ENCODE measurements at regions not wholly inside any gene's neighbourhood (a gene's known extent, or its start where the extent isn't known, plus 50 kb on each side); places are given as distances from the start of the nearest gene placed in this dataset.

DNA sequence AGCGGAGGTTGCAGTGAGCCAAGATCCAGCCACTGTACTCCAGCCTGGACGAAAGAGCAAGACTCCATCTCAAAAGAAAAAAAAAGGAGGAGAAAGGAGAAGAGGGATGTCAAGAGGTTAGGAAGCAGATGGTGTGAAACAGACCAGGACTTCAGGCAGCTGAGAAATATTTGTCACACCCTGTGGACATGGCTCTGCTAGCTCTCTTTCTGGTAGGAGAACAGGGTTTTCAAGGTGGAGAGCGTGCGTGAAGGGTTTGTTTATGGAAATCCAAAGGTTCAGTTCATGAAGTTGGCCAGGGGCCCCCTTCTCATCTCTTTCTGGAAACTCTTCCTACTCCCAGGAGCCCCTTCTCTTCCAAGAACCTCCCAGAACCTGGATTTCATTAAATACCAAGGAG lies 110.8 kb upstream of the GALNT17 start:
- no peak overlapping the region for H3K27ac ChIP-seq
- in situ Hi-C loops (cut with MboI; ENCODE audit: low pct_unique_long_range_greater_than_20kb in 2 of 9, low sequenced_read_pairs in 9 of 9, unreplicated experiment in 9 of 9) = no loop called here
- H3K4me3 ChIP-seq = no peak overlapping the region
- no peak for ATAC-seq (replicated peaks in 6 of 8)
- 0 to 100% (median 81%) methylated on average over 1 to 4 of the region's 4 CpGs for whole genome bisulfite sequencing, 10 experiments
- no peaks in the 10 kb centered on the region for H3K4me1 ChIP-seq (replicated peaks in 1 of 2)

DNA sequence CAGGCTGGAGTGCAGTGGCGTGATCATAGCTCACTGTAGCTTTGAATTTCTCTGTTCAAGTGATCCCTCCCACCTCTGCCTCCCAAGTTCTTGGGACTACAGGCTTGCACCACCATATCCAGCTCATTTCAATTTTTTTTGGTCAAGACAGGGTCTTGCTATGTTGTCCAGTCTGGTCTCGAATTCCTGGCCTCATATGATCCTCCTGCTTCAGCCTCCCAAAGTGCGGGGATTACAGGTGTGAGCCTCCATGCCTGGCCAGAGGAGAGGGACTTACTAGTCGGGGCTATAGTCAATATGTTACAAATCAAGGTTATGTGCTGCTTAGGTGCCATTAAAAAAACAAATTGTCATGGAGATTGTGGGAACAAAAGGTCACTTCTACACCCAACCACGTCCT lies 105.3 kb upstream of the GALNT17 start:
- in situ Hi-C loops (cut with MboI; ENCODE audit: low pct_unique_long_range_greater_than_20kb in 2 of 9, low sequenced_read_pairs in 9 of 9, unreplicated experiment in 9 of 9) = no loop called here
- 0 to 100% (median 67%) methylated on average over 1 to 4 of the region's 5 CpGs; no CpG with 5 or more reads in 1 of the 10 experiments for whole genome bisulfite sequencing, 10 experiments
- H3K4me3 ChIP-seq = no peak overlapping the region
- ATAC-seq (replicated peaks in 6 of 8) = no peak
- H3K27ac ChIP-seq = no peak overlapping the region
- no peaks in the 10 kb centered on the region for H3K4me1 ChIP-seq (replicated peaks in 1 of 2)

DNA sequence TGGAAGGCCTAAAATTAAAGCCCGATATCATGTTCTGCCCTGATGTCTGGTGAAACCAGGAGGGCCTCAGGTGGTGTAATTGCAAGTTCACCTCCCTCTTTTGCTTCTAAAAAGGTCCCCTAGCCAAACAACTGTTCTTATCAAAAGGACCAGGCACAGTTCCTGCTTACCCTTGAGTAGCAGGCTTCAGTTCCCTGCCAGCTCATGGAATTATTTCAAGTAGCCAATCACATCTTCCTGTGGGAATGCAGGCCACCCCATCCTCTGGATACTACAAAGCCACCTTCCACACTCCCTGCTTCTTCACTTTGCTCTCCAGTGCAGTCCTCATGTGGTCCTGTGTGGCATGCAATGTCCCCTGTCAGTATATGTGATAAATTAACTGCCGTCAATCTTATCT lies 97.7 kb upstream of the GALNT17 start:
- Histone ChIP-seq H3K4me3 (no peak overlapping the region), H3K4me1 (replicated peaks in 1 of 2) (no peaks in the 10 kb centered on the region), H3K27ac (no peak overlapping the region)
- ATAC-seq (replicated peaks in 6 of 8) = no peak
- 0 to 100% (median 80%) methylated on average over 1 to 2 of the region's 2 CpGs; no CpG with 5 or more reads in 3 of the 10 experiments for WGBS, 10 experiments
- in situ Hi-C loops (cut with MboI; ENCODE audit: low pct_unique_long_range_greater_than_20kb in 2 of 9, low sequenced_read_pairs in 9 of 9, unreplicated experiment in 9 of 9) = no loop called here

DNA sequence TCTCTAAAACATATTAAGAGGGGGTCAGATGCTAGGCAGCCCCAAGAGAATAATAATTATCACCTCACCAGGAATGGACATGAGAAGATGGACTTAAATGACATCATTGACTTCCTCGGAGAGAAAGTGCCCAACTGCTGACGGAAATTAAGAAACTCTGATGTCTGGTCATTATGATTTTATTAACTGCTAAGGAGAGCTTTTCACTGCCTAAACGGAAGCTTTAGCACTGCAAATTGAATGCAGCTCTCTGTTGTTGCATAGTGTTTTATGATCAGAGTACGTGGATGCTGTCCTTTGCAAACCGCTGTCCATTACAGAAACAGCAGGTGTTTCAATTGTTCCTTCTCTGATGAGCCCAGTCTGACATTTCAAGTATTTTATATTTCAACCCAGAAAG lies 89.4 kb upstream of the GALNT17 start:
- in situ Hi-C loops (cut with MboI; ENCODE audit: low pct_unique_long_range_greater_than_20kb in 2 of 9, low sequenced_read_pairs in 9 of 9, unreplicated experiment in 9 of 9) = no loop called here
- H3K27ac ChIP-seq = no peak overlapping the region
- H3K4me3 ChIP-seq = no peak overlapping the region
- peak in 1 of 8 experiments; percentile 77 for ATAC-seq (replicated peaks in 6 of 8)
- 0 to 74% (median 50%) methylated on average over 1 to 5 of the region's 5 CpGs; no CpG with 5 or more reads in 3 of the 10 experiments for WGBS, 10 experiments
- peaks cover 0 to 4% of the 10 kb centered on the region in 2 donors for H3K4me1 ChIP-seq (replicated peaks in 1 of 2)

DNA sequence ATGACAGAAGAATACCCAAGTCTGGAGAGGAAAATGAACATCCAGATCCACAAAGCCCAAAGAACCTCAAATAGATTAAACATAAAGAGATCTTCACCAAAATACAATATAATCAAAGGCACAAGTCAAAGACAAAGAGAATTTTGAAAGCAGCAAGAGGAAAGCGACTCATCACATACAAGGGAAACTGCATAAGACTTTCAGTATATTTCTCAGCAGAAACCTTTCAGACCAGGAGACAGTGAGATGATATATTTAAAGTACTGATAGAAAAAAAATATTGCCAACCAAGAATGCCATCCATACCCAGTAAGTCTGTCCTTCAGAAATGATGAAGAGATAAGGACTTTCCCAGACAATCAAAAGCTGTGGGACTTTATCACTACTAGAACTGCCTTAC lies 81.5 kb upstream of the GALNT17 start:
- no peak overlapping the region for H3K4me3 ChIP-seq
- H3K4me1 ChIP-seq (replicated peaks in 1 of 2) = no peaks in the 10 kb centered on the region
- no peak overlapping the region for H3K27ac ChIP-seq
- no peak for ATAC-seq (replicated peaks in 6 of 8)
- 0 to 100% (median 63%) methylated on average over 1 of the region's 1 CpG; no CpG with 5 or more reads in 1 of the 10 experiments for WGBS, 10 experiments
- in situ Hi-C loops (cut with MboI; ENCODE audit: low pct_unique_long_range_greater_than_20kb in 2 of 9, low sequenced_read_pairs in 9 of 9, unreplicated experiment in 9 of 9) = no loop called here

DNA sequence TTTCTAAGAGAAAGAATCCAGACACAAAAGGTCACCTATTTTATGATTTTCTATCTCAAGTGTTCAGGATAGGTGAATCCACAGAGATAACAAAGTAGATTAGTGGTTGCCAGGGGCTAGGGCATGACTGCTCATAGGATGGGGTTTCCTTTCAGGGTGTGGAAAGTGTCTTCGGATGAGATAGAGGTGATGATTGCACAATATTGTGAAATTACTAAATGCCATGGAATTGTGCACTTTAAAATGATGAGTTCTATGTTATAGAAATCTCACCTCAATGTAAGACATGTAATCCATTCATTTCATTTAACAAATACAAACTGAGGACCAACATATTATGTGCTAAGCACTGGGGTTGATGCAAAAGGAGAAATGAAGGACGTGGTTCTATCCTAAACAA lies 76.4 kb upstream of the GALNT17 start:
- Histone ChIP-seq H3K27ac (no peak overlapping the region), H3K4me3 (no peak overlapping the region), H3K4me1 (replicated peaks in 1 of 2) (no peaks in the 10 kb centered on the region)
- no peak for ATAC-seq (replicated peaks in 6 of 8)
- WGBS, 10 experiments = 0 to 100% (median 81%) methylated on average over 1 to 2 of the region's 2 CpGs; no CpG with 5 or more reads in 3 of the 10 experiments
- in situ Hi-C loops (cut with MboI; ENCODE audit: low pct_unique_long_range_greater_than_20kb in 2 of 9, low sequenced_read_pairs in 9 of 9, unreplicated experiment in 9 of 9) = no loop called here

DNA sequence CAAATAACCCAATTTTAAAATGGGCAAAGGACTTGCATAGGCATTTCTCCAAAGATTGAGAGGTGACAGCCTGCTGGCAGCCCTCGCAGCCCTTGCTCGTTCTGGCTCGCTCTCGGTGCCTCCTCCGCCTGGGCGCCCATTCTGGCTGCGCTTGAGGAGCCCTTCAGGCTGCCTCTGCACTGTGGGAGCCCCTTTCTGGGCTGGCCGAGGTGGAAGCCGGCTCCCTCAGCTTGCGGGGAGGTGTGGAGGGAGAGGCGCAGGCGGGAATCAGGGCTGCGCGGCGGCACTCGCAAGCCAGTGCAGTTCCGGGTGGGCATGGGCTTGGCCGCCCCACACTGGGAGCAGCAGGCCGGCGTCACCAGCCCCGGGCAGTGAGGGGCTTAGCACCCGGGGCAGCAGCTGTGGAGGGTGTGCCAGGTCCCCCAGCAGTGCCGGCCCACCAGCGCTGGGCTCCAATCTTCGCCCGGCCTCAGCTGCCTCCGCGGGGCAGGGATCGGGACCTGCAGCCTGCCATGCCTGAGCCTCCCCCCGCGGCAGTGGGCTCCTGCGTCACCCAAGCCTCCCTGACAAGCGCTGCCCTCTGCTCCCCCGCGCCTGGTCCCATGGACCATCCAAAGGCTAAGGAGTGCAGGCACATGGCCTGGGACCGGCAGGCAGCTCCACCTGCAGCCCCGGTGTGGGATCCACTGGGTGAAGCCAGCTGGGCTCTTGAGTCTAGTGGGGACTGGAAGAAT lies 54.0 kb upstream of the GALNT17 start:
- H3K4me1 ChIP-seq (replicated peaks in 1 of 2) = no peaks in the 10 kb centered on the region
- no peak for ATAC-seq (replicated peaks in 6 of 8)
- 88 to 94% (median 90%) methylated on average over 5 to 12 of the region's 37 CpGs; no CpG with 5 or more reads in 6 of the 10 experiments for WGBS, 10 experiments
- H3K4me3 ChIP-seq = no peak overlapping the region
- no peak overlapping the region for H3K27ac ChIP-seq
- in situ Hi-C loops (cut with MboI; ENCODE audit: low pct_unique_long_range_greater_than_20kb in 2 of 9, low sequenced_read_pairs in 9 of 9, unreplicated experiment in 9 of 9) = no loop called here

Measured in motor neuron (in vitro differentiated cells).